NCI-H524 (cell line): ENCODE measurements at regions not wholly inside any gene's neighbourhood (a gene's known extent, or its start where the extent isn't known, plus 50 kb on each side); places are given as distances from the start of the nearest gene placed in this dataset.

Experiments
- DNase-seq, 2 experiments: peaks; one replicate each; lab custom pipeline; 2025; lab: John Stamatoyannopoulos, UW

DNA sequence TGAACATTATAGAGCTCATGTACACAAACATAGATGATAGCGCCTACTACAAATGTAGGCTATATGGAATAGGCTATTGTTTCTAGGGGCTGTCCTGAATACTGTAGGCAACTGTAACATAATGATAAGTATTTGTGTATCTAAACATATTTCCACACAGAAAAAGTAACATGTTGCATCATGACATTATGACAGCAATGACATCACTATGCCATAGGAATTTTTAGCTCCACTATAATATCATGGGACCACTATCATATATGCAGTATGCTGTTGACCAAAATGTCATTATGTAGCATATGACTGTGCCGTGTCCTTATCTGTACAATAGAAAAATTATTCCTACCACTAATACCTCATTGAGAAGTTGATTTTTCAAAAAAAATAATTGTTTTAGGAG lies 96.7 kb upstream of the SSTR1 start:
- DNase-seq: no peak

DNA sequence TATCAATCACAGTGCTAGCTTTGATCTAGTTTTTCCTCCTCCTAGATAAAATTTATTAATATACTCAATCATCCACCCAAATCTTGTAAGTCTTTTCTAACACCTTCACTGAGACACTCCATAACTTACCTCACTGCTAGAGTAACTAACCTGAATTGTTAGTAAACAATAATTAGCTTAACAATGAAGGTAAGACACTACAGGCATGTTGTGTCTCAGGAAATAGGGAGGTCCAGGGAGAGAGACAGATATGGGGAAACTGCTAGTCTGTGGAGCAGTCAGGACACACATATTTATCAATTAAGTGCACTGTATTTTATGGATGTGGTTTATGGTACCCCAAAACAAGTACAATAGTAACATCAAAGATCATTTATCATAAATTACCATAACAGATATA lies 94.2 kb upstream of the SSTR1 start:
- DNase-seq: no peak

DNA sequence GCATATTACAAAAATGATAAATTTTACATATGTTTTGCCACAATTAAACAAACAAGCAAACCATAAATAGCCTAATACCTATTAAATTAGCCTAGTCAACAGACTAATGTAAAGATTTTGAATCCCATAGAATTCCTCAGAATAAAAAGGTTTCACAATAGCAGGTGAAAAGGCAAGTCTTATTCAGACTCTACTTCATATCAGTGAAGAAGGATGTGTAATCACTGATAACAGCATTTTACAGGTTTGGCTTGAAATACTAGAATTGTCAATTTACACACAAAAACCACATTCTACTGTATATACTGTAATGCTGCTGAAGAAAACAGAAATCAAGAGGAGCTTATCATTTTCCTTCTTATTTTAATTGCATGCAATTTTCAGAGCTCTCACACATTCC lies 90.8 kb upstream of the SSTR1 start:
- DNase-seq: no peak

DNA sequence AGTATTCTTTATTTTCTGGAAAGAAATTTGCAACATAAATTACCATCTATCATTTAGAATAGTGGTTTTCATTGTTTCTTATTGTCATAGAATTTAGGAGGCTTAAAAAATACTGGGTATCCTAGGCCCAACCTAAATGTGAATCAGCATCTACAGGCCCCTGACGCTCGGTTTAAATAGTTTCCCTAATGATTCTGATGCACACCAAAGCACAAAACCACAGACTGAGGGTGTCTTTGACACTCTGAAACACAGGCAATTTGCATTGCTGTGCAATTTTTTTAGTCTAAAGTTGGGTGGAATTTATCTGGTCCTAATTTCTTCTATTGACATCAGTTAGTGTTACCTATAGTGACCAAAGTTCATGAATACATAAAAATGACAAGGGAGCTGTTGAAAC lies 87.6 kb upstream of the SSTR1 start:
- DNase-seq: no peak

DNA sequence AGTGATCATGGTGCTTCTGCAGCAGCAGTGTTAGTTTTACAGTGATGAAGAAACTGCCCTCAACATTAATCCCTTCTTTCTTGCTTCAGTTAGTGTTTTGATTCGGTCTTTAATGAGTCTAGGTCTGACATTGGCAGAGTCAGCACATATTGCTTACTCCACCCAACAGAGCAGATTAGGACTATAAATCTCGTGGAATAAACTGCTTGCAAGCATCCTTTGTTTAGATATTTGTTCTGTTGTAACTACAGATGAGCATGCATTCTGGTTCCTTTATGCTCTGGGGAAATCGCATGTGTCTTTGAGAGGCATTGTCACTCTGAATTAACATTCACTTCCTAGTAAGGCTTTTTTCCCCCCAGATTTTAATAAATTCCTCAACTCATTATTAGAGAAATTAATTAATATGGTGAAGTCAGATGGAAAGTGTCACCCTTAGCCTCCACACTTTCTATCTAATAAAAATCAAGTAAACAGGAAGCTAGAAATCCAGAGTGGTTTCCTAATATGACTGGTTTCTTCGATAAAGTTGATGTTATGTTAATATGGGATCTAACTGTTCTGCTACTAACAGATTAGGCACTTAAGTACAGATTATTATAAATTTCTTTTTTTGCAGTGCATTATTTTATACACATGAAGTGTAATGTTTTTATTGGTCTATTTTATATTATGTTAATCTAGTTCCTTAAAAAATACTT lies 86.2 kb upstream of the SSTR1 start:
- no peak for DNase-seq

DNA sequence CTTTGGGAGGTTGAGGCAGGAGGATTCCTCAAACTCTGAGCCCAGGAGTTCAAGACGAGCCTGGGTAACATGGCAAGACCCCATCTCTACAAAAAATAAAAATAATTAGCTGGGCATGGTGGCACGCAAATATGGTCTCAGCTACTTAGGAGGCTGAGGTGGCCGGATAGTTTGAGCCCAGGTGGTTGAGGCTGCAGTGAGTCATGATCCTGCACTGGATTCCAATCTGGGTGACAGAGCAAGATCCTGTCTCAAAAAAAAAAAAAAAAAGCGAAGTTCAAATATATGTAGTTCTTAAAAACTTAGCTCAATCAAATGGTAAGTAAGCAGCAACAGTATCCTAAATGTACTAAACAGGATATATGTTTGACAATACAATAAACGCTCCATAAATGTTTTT lies 85.5 kb upstream of the SSTR1 start:
- no peak for DNase-seq

DNA sequence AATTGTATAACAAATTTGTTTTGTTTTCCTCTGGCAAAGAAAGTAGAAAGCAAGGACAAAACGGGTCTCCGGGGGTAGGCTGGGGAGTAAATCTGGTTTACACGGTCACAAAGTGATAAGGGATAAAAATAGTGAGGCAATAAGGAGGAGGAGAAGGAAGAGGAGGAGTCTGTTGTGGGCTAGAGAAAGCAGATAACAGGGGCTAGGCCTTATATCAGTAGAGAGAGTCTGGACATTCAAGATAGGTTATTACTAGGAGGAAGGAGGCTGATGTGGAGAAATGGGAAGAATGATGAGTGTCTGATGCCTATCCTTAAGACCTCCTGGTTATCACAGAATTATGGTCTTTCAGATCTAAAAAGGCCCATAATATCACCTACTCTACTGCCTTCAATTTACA lies 83.2 kb upstream of the SSTR1 start:
- no peak for DNase-seq

DNA sequence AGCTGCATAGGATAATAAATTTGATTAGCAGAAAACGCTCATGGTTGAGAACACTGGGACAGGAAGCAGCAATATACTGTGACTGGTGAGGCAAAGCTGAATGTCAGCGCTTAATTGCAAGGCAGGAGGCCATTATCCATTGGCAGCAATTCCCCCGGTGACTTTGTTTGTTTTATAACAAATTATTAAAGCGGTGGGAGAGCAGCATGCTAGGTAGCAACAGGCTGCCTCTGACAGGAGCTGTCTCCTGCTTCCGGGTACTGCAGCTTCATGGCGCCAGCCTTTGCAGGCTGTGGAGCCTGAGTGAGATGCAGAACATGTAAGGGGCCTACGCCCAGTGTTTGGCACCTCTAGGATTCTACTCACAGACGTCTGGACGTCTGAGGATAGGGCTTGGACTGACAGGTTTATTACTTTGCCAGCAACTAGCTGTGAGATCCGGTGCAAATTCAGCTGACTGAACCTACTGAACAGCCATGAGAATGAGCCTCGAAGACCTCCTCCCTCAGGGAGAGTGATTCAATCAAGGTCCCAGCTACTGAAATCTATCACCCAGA lies 82.1 kb upstream of the SSTR1 start:
- DNase-seq: no peak

DNA sequence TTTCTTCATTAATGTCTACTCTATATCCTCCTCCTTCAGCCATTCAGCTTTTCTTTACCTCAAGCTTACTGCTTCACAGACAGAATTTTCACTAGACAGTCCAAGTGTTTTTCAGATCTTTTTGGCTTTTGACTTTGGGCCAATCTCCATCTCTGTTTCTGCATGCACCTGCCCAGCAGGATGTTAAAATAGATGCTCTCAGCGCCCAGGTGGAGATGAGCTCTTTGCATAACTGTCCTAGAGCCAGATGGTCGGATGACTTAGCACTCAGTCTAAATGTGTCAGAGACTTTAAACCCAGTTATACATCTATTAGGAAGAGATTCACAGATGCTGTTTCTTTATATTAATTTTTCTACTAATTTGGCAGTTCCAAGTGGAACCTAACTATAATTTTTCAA lies 80.3 kb upstream of the SSTR1 start:
- DNase-seq: peak in 1 of 2 experiments; percentile 40

DNA sequence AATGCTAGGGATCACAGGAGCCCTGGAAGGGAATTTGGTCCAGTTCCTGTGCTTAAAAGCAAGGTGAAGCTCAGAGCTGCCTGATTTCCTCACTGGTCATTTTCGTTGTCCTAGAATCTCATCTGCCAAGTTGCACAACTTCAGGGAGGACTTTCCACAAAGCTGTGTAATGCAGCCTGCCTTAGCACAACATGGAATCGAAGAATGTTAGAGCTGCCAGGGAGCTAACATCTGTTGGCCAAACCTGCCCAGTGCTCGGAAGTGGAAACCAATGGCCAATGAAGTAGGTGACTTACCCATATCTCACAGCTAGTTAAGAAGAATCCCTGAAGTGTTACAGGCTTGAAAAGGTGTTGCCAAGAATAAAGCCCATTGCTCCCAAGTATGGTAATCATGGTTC lies 79.9 kb upstream of the SSTR1 start:
- DNase-seq: no peak

DNA sequence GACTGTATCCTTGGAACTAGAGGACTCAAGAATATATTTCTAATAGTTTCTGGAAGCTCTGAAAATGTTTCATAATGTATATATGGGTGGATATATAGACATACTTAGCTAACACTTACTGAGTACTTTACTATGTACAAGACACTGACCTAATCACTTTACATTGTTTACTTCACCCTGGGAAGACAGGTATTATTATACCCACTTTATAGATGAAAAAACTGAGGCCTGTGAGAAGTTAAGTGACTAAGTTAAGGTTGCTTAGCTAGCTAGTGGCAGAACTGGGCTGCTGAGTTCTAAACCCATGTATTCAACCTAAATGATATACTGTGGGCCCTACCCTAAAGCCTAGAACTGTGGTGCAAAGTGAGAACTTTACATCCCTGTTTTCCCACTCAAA lies 79.1 kb upstream of the SSTR1 start:
- no peak for DNase-seq

DNA sequence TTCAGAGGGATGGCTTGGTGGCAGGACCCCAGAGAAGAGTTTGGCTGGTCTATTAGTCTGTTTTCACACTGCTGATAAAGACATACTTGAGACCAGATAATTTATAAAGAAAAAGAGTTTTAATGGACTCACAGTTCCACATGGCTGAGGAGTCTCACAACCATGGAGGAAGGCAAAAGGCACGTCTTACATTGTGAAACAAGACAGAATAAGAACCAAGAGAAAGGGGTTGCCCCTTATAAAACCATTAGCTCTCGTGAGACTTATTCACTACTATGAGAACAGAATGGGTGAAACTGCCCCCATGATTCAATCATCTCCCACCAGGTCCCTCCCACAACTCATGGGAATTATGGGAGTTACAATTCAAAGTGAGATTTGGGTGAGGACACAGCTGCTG lies 78.5 kb upstream of the SSTR1 start:
- DNase-seq: no peak

DNA sequence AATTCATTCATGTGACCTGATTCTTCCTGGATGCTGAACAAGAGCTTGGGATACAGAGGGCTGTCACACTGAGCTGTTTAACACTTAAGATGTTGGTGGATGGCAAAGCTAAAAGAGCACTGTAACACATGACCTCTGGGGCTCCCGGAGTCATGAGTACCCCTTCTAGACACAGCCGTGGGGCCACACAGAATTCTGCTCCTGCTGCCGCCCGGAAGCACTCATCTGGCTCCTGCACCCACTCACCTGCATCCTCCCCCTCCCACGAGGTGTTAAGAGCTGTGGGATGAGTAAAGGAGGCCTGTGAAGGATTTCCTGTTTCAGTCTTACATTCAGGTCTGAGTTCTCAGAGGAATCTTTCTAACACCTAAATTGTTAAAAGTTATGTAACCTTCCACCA lies 78.0 kb upstream of the SSTR1 start:
- DNase-seq: no peak

DNA sequence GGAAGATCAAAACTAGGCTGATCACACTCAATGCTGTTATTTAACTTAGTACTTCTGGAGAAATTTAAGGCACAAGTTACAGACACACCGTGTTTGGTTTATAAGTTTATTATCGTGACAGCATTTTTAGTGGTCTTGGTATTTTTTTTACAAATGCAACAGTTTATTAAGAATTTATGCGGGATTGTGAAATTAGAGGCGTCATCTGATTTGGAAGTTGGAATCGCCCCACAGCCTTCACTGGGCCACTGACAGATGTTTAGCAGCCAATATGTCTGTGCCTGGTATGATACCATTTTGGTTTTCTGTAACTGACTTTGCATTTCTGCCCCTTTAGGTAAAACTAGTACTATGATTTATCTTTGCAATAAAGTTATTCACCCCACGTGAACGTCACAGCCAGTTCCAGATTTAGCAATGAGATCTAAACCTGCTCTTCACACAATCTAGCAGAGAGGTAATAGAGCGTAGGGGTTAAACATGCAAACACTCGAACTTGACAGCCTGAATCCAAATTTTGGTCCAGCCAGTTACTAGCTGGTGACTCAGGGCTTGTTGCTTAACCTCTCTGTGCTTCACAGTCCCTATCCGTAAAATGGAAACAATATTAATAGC lies 73.2 kb upstream of the SSTR1 start:
- DNase-seq: no peak

DNA sequence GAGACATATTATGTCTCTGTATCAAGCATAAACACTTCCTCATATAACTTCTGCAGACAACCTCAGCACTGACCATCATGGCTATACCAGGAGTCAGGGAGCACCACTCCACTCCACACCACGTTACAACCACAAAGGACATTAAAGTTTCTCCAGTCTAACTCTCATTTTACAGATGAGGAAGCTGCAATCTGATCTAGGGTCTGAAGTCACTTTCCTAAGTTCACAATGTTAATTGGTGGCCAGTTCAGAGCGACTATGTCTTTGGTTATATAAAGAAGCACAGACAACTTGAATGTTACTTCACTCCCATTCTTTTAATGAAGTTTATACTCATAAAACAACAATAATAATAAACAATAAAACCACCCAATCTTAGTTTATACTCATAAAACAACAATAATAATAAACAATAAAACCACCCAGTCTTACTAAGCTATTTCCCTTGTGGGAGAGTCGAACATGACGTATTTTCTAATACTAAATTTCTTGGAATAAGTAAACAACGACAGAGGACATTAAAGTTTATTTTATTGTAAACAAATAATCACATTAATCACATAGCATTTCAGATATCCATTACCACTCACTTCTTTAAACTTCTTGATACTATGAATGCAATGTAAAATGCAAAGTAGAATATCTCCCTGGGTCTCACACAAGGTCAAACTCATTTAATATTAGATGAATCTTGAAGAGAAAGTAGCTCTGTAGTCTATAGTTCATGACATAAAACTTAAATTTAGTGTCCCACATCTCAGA lies 72.4 kb upstream of the SSTR1 start:
- no peak for DNase-seq

DNA sequence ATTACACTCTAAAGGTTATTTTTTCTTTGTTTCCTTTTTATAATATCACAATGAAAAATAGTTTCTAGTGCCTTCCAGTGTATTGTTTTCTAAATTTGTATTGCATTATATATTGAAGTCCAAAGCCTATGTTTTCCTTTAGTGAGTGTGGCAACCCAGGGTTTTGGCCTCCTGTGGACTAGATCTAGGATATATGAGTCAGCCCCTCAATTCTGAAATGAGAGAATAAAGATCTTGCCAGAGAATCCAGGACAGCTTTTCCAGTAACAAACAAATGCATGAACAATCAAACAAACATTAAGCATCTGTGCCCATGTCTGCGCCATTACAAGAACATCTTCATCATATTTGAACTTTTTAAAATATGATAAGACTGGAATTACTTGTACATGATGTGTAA lies 70.7 kb upstream of the SSTR1 start:
- no peak for DNase-seq

DNA sequence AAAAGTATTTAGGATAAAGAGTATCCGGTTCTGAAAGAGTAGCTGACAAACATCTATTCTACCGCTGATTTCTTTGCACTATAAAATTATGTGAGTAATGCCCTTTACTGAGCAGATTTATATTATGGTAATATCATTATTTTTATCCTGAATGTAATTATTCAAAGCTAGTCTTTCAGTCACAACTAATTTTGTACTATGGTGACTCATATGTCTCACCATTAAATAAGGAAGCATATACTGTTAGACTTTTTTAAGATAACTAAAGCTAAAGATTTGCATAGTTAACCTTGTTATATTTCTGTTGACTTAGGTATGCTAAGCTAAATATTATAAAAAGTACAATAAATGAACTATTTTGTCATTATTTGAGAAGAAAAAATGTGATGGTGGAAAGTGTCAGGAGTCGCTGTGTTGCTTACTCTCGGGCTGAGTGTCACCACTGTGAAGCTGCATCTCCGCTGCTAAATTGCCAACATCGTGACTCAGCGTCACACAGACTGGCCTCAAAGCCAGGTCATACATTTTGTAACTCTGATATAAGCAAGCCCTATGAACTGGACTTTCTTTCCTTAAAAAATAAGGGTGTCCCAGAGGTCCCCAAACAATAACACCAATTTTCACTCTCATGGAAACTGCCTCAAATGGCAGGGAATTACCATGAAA lies 69.1 kb upstream of the SSTR1 start:
- no peak for DNase-seq

DNA sequence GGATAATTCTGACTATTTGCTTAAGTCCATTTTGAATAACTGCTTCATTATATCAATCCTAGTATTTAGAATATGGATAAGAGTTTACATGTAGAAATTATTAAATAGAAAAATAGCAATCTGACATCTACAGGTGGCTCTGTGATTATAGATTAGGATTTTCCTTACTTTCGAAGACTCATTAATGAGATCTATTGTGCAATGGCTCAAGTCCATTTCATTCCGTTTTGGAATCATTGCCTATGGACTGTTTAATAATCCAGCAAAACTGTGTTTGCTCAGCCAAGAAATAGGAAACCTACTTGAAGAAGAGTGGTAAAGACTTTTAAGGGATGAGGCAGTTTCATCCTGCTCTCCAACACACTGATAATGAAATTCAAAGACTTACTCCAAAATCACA lies 67.8 kb upstream of the SSTR1 start:
- DNase-seq: peak in 1 of 2 experiments; percentile 45

DNA sequence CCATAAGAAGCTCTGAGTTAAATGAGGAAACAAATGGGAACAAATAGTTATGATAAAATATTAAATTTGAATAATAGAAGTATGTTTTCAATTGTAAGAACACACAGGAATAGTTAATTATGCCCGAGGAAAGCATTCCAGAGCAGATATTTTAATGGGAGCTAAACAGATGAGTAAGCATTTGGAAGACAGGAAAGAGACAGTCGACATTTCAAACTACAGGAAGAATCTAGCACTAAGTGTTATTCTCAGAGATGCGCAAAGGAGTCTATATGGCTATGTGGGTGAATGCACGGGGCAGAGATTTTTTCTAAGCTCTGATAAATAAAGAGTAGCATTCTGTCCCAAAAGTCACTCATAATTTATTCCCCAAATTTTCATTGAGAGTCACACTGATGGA lies 64.5 kb upstream of the SSTR1 start:
- DNase-seq: no peak

DNA sequence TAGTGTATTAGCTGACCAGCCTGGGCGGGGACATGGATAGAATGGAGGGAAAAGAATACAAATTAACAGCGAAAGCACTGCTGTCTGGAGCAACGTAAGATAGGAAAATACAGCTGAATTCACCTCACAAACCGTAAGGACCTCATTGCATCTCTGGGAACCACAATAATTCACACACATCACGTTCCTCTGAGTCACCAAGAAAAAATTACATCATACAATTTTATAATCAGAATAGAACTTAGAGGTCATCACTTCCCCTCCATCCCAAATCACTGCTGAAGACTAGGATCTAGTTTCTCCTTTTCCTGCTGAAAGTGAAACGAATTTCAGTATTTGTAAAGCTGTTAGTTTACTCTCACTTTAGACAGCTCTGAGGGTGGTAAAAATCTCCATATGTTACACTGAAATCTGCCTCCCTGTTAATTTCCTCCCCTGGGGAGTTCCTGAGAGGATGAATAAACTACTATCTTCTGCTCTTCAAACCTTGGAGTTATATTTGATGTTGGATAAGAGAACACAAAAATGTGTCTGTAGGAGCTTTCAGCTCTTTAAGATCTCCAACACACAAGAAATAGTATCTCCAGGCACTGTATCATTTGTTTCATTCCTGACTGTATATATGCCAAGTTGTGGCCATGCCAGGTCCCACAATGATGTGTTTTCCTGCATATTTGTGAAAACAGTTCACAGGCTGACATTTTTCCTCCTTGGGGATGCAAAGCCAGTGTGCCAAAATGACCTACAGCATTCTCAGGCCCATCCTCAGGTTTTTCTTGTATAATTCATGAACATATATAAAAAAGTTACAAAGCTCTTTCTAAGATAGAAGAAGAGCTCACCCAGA lies 63.8 kb upstream of the SSTR1 start:
- peak in 1 of 2 experiments; percentile 42 for DNase-seq

DNA sequence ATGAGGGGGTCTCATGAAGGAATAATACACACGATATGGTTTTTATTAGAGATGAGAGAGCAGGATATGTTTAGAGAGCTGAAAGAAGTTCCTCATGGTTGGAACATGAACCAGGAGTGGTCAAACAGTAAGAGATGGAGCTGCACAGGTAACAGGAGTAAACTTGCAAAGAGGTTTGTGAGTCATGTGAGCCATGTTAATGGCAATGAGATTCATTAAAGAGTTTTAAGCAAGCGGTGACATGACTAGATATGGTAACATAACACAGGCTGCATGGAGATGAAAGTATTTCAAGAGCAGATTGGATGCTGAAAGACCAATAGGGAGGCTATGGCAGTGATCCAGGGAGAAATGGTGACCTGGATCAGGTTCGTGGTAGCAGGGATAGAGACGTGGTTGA lies 62.6 kb upstream of the SSTR1 start:
- DNase-seq: no peak

DNA sequence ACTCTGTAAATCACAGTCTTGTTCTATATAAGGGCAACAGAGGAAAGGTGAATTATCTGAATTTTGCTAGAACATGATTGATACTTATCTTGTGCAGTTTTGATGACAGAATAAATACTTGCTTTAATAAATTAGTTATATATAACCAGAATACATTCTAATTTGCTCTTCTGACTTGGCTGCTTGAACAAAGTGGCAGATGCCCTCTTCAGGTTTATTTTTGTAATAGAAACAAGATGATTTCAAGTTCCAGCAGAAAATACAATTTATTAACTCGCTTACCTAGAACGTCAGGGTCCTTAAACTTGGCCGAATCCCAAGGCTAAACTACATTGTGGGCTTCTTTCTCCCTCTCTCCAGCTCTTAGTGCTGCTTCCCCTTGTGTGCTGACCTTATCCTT lies 57.6 kb upstream of the SSTR1 start:
- DNase-seq: no peak
